LNCaP clone FGC (cell line): ENCODE measurements at regions not wholly inside any gene's neighbourhood (a gene's known extent, or its start where the extent isn't known, plus 50 kb on each side); places are given as distances from the start of the nearest gene placed in this dataset.

ENCODE experiments used
- DNase-seq: peaks from one replicate; pipeline ENCODE4 v3.0.0-alpha.2; 2011; ENCODE audit warnings: low read depth
- H3K4me3 ChIP-seq: 2 replicates; pipeline ENCODE4 v1.5.1; 2011; ENCODE audit warnings: mild to moderate bottlenecking, low read depth, low read length, control low read depth
- TF ChIP-seq, protein P1 (sequence below): IDR thresholded peaks from 2 replicates; pipeline ENCODE4 v1.5.1; 2012; ENCODE audit warnings: mild to moderate bottlenecking; ENCODE audit not compliant: control insufficient read depth, insufficient read depth; ENCODE audit errors: extremely low read depth

DNA sequence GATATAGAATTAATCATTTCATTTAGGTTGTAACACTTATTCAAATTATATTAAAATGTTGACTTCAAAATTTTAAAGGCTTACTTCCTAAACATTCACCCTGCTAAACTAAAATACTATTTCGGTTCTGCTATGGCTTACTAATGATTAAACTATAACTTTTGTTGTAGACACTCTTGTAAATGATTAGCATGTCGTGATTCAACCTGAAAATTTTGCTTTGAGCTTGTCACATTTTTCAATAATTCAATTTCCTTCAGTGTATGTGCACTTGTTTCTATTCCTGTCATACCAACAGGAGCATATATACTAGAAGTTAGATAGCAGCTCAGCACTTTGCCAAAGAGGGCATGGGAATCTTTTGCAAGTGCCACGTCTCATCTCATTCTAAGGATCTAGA is 1018.8 kb downstream of the AMY1C start:
- no peak for DNase-seq
- TF ChIP-seq, protein P1, sequence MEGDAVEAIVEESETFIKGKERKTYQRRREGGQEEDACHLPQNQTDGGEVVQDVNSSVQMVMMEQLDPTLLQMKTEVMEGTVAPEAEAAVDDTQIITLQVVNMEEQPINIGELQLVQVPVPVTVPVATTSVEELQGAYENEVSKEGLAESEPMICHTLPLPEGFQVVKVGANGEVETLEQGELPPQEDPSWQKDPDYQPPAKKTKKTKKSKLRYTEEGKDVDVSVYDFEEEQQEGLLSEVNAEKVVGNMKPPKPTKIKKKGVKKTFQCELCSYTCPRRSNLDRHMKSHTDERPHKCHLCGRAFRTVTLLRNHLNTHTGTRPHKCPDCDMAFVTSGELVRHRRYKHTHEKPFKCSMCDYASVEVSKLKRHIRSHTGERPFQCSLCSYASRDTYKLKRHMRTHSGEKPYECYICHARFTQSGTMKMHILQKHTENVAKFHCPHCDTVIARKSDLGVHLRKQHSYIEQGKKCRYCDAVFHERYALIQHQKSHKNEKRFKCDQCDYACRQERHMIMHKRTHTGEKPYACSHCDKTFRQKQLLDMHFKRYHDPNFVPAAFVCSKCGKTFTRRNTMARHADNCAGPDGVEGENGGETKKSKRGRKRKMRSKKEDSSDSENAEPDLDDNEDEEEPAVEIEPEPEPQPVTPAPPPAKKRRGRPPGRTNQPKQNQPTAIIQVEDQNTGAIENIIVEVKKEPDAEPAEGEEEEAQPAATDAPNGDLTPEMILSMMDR = no peak
- no peak overlapping the region for H3K4me3 ChIP-seq

DNA sequence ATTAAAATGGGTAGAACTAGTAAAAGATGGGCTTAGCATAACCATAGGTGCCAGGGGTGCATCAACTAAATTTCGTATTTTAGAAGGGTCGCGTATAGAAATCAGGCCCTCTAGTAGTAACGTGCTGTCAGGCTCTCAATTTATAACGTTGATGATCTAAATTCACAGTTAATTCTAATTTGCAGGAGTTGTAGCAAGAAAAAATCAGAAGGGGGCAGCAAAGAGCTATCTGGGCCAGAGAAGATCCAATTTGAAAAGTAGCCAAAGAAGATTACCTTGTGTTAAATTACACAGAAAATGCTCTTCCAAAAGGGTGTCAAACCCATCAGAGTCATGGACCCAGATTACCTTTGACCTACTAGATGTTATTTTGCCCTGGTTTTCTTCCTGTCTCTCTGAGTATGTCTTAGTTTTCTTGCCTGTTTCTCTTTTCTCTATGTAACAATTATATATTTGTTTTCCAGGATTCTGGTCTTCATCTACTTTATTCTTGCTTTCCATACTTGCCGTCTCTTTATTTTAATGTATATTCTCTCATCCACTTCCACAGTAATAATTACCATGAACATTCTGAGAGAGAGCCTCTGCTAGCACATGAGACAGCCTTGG is 1030.9 kb downstream of the AMY1C start:
- no peak overlapping the region for H3K4me3 ChIP-seq
- DNase-seq = peak; percentile 11
- TF ChIP-seq, protein P1 = peak; percentile 65

DNA sequence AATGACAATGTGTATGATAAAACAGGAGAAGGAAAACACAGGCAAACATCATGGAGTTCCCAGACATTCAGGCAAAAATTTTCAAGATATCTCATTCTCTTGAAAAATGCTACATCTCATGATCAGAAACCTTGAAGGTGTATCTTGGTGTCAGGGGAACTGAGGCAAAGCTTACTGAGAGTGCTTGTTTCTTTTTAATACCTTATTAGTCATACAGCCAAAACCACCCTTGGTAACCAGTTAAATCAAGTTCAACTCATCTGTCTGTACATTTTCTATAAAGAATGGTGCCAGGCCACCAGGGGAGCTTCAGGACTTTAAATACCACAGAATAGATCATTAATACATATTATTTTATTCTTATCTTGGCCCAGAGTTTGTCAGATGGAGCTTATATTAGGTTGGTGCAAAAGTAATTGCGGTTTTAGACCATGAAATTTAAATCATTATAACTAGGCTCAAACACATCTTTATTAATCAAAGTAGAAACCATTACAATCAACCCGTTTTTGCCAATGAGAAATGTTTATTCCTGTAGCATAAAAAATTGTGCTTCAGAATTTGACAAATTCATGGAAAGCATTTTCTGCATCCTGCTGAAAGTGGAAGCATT is 1036.0 kb downstream of the AMY1C start:
- no peak for DNase-seq
- TF ChIP-seq, protein P1 = no peak
- H3K4me3 ChIP-seq = no peak overlapping the region

DNA sequence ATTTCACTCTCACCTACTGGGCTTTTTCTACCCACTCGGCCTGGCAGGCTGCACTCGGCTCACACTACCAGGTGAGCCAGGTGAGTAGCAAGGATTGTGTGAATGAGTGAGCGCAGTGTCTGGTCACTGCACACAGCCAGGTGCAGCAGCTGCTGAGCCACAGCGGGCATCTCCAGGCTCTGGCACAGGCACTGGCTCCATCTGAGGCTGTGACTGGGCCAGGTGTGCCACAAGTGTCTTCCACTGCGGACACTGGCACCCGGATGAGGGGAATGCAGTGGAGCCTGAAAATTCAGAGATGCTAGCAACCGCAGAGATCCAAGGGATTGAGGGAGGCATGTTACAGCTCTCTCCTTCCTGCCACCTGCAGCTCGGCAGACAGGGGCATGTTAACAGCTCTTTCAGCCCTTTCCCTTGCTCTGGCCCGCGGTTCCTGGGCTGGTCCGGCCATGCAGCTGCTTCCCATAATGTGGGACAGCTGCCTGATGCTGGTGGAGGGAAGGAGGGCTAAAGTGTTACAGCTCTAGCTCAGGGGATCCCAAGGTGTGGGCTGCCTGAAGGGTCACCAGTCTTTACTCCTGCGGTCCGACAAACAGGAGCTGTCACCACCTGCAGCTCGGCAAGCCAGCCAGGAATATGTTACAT is 1038.3 kb downstream of the AMY1C start:
- no peak overlapping the region for H3K4me3 ChIP-seq
- DNase-seq = no peak
- TF ChIP-seq, protein P1 = no peak

DNA sequence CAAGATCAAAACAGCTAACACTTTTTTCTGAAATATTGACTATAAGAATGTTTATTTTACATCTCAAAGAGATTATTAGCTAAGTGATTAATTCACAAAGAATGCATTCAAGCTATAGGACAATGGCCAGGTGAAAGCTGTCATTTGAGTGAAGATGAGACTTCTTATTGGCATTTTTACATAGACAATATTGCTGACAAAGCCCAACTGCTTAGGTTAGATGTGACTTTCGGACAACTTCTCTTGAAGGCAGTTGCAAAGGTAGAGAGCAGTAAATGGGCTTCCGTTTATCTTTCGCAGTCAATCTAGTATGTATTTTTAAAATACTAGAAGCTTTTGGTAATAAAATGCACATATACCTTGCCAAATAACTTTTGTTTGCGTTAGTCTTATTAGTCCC is 1041.3 kb downstream of the AMY1C start:
- H3K4me3 ChIP-seq = no peak overlapping the region
- TF ChIP-seq, protein P1 = no peak
- no peak for DNase-seq

DNA sequence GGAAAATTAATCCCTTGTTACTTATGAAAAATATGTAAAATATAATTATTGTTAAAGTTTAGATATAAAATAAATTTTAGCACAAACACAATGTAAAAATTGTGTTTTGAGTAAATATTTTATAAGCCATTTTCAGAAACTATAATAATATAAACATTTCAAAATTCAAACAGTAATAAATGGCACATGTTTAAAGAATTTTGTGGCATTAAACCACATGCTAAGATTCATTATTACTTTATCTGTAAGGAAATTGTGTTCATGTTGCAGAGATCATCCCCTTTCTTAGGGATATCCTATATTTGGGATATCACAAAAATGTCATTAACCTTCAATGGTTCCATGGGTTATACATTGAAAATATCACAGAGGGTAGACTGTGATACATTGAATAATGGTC is 1044.3 kb downstream of the AMY1C start:
- DNase-seq = no peak
- H3K4me3 ChIP-seq = no peak overlapping the region
- TF ChIP-seq, protein P1 = no peak
